Liver (tissue), 3 donors: ENCODE measurements at regions not wholly inside any gene's neighbourhood (a gene's known extent, or its start where the extent isn't known, plus 50 kb on each side); places are given as distances from the start of the nearest gene placed in this dataset.

Experiments used
- FOXA1 ChIP-seq: IDR thresholded peaks from 2 replicates; pipeline ENCODE4 v1.6.1; 2016; ENCODE audit warnings: antibody characterized with exemption
- FOXA2 ChIP-seq: IDR thresholded peaks from 2 replicates; pipeline ENCODE4 v1.6.1; 2016; ENCODE audit warnings: antibody characterized with exemption
- GABPA ChIP-seq, 2 donors: IDR thresholded peaks in 1 of 2; conservative IDR thresholded peaks in 1 of 2; 2 replicates each; pipeline ENCODE4 v1.6.1; 2016; ENCODE audit warnings: antibody characterized with exemption in 2 of 2, mild to moderate bottlenecking in 1 of 2, moderate library complexity in 1 of 2
- JUND ChIP-seq, 2 donors: IDR thresholded peaks; 2 replicates each; pipeline ENCODE4 v1.6.1; 2016; ENCODE audit warnings: antibody characterized with exemption in 2 of 2
- RAD21 ChIP-seq, 2 donors: IDR thresholded peaks; 2 replicates each; pipeline ENCODE4 v1.6.1; 2016; ENCODE audit warnings: antibody characterized with exemption in 2 of 2, mild to moderate bottlenecking in 2 of 2
- SP1 ChIP-seq: IDR thresholded peaks from 2 replicates; pipeline ENCODE4 v1.6.1; 2018; ENCODE audit warnings: antibody characterized with exemption, mild to moderate bottlenecking
- TF ChIP-seq, protein P1 (sequence below): IDR thresholded peaks from 2 replicates; pipeline ENCODE4 v1.6.1; 2016; ENCODE audit warnings: antibody characterized with exemption
- TF ChIP-seq, protein P2 (sequence below): fragments of 150-350 bp; IDR thresholded peaks from 2 replicates; pipeline ENCODE4 v1.5.1; 2017; ENCODE audit warnings: improper control_type of control experiment, low read depth, low read length; ENCODE audit not compliant: missing input control
- TF ChIP-seq, protein P3 (sequence below): IDR thresholded peaks from 2 replicates; pipeline ENCODE4 v1.6.1; 2016; ENCODE audit warnings: antibody characterized with exemption
- TF ChIP-seq, protein P4 (sequence below): IDR thresholded peaks from 2 replicates; pipeline ENCODE4 v1.6.1; 2016; ENCODE audit warnings: antibody characterized with exemption
- donor health status: healthy.
- donor health status: healthy.

DNA sequence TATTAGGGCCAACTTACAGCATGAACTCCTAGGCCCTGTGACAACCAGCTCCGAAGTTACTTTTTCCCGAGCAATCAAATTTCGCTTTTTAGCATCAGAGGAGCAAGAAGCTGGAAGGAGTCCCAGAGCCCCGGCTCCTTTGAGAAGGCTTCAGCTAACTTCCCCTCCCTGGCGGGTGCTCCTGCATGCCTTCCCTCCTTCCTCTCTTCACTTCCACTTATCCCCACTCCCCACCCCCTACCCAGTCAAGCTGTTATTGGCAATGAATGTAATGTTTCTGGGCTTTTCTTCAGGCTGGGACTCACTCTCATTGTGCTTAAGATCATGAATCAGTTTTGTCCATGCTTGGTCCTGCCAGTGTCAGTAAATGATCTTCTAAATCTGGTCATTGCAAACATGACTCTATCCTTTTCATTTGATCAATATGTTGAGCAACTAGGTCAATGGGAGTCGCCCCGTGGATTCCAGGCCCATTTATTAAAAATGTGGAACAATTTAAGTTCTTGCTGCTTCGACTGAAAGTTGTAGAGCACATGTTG is 94.5 kb upstream of the TSPAN2 start:
- TF ChIP-seq, protein P1, sequence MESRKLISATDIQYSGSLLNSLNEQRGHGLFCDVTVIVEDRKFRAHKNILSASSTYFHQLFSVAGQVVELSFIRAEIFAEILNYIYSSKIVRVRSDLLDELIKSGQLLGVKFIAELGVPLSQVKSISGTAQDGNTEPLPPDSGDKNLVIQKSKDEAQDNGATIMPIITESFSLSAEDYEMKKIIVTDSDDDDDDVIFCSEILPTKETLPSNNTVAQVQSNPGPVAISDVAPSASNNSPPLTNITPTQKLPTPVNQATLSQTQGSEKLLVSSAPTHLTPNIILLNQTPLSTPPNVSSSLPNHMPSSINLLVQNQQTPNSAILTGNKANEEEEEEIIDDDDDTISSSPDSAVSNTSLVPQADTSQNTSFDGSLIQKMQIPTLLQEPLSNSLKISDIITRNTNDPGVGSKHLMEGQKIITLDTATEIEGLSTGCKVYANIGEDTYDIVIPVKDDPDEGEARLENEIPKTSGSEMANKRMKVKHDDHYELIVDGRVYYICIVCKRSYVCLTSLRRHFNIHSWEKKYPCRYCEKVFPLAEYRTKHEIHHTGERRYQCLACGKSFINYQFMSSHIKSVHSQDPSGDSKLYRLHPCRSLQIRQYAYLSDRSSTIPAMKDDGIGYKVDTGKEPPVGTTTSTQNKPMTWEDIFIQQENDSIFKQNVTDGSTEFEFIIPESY: no peak
- TF ChIP-seq, protein P2, sequence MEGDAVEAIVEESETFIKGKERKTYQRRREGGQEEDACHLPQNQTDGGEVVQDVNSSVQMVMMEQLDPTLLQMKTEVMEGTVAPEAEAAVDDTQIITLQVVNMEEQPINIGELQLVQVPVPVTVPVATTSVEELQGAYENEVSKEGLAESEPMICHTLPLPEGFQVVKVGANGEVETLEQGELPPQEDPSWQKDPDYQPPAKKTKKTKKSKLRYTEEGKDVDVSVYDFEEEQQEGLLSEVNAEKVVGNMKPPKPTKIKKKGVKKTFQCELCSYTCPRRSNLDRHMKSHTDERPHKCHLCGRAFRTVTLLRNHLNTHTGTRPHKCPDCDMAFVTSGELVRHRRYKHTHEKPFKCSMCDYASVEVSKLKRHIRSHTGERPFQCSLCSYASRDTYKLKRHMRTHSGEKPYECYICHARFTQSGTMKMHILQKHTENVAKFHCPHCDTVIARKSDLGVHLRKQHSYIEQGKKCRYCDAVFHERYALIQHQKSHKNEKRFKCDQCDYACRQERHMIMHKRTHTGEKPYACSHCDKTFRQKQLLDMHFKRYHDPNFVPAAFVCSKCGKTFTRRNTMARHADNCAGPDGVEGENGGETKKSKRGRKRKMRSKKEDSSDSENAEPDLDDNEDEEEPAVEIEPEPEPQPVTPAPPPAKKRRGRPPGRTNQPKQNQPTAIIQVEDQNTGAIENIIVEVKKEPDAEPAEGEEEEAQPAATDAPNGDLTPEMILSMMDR: no peak
- TF ChIP-seq JUND (IDR thresholded peaks at IDR 0.05): no peak
- no peak for TF ChIP-seq FOXA2
- TF ChIP-seq, protein P3, sequence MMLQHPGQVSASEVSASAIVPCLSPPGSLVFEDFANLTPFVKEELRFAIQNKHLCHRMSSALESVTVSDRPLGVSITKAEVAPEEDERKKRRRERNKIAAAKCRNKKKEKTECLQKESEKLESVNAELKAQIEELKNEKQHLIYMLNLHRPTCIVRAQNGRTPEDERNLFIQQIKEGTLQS: no peak
- no peak for TF ChIP-seq GABPA (IDR thresholded peaks at IDR 0.05 in 1 of 2, conservative IDR thresholded peaks at IDR 0.05 in 1 of 2)
- TF ChIP-seq SP1: no peak
- no peak for TF ChIP-seq RAD21 (IDR thresholded peaks at IDR 0.05)
- no peak for TF ChIP-seq FOXA1
- TF ChIP-seq, protein P4, sequence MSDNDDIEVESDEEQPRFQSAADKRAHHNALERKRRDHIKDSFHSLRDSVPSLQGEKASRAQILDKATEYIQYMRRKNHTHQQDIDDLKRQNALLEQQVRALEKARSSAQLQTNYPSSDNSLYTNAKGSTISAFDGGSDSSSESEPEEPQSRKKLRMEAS: no peak
